ENCODE measurements at regions not wholly inside any gene's neighbourhood (a gene's known extent, or its start where the extent isn't known, plus 50 kb on each side); places are given as distances from the start of the nearest gene placed in this dataset.

DNA sequence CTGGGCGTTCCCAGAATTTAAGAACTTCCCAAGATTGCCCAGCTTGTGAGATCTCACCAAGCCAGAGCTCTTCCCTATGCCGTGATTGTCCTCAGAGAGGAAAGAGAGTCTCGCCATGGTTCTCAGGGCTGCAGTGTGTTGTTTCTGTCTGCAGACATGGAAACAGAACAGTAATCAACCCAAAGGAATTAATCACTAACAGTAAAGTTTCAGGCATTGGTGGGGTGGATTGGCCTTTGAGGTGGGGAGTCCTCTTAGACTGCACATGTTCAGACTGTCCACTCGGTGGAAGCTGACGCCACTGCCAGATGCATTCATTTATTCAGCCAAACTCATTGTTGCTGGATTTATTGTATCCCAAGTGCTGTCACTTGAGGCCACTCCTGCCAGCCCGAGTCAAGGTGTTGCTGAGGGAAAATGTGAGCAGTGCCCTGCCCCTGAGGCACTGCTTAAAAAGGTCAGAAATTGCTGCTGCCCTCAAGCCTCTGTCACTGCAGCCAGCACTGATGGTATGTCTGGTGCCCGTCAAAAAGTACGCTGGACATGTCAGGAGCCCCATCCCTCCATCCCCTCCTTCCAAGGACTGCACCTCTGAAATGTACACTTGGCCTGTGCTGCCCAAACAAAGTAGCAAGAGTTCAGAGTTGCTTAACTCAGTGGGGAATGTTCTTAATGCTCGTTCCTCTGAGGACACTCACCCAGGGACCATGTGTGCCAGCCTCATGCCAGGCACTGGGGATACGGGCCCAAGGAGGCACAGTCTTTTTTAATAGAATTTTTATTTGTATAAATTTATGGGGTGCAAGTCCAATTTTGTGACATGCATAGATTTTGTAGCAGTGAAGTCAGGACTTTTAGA, 201.0 kb downstream of the GLI2 start:
- no peak for DNase-seq (ENCODE audit: low spot score)

DNA sequence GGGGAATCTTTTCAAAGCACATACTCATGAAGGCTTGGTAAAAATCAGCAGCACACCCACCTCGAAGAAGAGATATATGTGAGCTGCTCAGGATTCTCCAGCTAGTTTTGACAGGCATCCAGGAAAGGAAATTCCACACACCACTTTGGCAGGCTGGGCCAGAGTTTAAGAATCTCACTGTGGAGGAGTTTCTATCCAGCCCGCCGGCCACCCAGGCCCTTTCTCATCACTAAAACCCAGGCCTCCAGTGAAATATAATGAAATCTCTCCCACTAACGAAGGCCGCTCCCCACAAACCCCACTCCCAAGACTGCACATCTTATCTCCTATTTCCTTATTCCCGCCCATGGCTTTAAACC, 202.0 kb downstream of the GLI2 start:
- DNase-seq (ENCODE audit: low spot score): no peak

DNA sequence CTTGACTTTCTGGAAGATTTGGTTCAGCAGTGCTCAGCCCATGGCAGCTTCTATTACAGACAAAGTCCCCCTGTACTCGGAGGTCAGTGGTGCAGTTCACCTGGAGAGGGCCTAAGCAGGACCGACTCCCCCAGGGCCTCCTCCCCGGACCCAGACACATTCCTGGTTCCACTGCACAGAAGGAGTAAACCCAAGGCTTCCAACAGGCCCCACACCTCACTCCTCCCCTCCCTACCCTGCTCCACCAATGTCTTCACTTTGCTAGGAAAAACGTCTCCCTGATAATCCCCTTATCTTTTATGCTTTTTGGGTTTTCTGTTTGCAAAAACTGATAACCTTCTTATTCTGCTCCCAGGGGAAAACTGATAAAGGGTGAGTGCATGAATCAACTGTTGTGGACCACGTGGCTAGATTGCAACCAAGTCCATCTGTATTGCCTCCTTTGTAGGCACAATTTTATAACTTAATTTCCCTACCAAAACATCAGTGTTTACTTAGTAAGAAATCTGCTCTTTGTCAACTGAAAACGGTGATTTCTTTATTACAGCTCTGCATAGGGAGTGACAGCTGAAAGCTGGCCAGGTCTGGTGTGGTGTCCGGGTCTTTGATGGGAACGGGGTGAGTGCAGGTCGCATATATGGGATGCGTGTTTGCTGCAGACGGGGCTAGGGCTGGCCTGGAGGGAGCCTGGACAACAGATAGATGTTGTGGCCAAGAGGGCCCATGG, 202.5 kb downstream of the GLI2 start:
- no peak for DNase-seq (ENCODE audit: low spot score)

DNA sequence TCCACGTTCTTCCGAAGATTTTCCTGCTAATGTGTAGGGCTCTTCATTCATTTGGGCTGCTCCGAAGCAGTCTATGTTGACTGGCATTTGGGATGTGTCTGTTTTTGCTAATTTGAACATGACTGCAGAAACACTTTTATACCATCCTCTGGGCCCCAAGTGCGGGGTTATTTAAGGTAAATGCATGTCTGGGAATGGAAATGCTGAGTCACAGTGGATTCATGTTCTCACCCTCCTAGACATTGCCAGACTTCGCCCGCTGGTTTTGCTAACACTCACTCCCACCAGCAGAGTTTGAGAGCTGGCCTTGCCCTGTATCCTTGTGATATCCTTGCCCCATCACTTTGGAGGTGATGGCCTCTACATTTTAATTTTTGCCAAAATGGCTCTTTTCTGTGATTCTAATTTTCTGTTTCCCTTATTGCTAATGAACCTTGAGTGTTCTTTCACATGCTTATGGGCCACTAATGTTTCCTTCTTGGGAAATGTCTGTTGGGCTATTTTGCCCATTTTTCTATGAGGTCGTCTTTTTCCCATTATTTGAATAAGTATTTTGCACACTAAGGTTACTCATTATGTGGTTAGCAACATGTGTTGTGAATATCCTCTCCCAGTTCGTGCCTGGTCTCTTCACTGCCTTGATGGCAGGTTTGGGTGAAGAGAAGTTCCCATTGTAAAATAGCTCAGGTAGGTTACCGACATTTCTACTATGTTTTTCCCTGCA, 204.1 kb downstream of the GLI2 start:
- peak; percentile 77 for DNase-seq (ENCODE audit: low spot score)

DNA sequence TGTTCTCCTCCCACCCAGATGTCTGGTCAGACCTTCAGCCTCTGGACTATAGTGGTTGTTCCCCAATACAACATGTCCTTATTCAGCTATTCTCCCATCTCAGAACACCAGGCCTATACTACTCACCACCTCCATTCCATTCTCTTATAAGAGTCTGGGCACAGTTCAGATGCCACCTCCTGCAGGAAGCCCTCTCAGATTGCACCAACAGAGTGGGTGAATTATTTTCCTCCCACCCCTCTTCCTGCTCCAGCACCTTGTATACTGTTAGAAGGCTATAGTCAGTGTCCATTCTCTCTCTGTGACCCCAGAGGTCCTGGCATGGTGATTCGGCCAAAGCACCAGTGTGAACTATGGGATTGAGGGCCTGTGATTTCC, 204.6 kb downstream of the GLI2 start:
- DNase-seq (ENCODE audit: low spot score): no peak

DNA sequence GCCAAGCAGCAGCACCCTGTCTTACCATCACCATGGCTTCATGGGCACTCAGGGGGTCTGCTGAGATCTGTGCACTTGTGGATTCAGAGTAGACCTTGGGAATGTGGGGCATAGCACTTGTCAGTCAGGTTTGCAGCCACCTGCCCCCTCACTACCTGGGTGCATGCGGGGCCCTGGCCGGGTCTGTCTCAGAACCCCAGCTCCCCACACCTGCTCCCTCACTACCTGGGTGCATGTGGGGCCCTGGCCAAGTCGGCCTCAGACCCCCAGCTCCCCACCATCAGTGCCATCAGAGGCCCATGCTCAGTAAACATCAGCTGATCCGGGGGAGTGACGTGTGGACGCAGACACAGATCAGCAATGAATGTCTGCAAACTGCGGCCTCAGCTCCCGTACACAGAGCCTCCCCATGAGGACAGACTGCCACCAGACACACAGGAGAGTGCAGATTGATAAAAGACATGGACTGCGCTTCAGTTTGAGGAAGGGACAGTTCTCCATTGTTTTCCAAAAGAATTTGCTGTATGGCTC, 205.1 kb downstream of the GLI2 start:
- no peak for DNase-seq (ENCODE audit: low spot score)

DNA sequence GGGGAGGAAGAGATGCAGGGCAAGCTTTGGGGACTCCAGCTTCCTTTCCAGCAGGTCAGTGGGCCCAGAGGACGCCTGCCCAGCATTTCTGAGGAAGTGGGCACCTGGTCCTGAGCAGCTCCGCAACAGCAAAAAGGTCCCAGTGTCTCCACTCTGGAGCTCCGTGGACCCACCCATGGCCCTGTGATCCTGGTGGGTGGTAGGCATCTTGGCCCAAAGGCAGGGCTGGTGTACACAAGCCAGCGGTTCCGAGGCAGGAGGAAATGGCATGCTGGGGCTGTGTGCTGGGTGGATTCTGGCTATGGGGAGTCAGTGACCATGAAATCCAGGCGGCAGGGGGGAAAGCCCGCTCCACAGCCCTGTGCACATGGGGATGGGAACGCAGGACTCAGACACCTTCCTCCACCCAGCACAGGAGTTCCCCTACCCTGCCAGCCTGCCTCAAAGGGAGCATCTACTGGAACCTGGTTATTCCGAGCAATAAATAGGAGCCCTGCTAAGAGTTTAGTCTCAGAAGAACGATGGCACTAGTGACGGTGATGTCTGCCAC, 206.0 kb downstream of the GLI2 start:
- no peak for DNase-seq (ENCODE audit: low spot score)

DNA sequence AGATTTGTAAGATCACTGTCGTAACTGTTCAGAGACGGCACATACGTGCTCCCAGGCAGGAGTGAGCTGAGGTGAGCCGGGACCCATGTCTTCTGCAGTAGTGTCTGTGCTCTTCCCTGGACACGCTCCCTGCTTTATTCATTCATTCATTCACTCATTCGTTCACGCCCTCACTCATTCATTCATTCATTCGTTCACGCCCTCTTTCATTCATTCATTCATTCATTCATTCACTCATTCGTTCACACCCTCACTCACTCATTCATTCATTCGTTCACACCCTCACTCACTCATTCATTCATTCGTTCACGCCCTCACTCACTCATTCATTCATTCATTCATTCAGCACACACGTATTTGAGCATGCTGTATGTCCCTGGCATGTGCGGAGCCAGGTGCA, 207.0 kb downstream of the GLI2 start:
- no peak for DNase-seq (ENCODE audit: low spot score)

DNA sequence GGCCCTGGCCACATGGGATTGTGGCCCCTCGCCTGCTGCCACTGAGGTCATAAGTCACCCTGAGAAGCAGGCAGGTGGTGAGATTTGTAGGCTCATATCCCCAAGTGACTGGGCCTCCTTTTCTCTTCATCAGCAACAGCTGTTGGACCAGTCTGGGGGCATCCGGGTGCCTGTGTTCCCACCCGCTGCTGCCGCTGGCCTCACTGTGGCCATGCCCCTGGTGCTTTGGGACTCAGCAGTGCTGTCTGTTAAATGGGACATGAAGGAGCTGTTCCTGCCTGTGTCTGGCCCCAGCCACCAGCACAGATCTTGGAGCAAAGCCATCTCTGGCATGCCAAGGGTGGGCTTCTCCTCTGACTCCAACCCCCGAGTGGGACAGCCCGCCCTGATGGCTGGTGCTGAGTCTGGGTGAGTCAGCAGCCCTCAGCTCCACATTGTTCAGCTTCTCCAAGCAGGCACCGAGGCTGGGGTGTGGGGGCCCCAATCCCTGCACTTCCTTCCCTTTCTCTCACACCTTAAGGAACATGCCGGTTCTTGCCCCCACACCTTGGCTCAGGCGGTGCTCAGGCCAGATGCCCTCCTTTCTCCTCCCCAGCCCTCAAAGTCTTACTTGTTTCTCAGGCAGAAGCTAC, 207.9 kb downstream of the GLI2 start:
- no peak for DNase-seq (ENCODE audit: low spot score)

DNA sequence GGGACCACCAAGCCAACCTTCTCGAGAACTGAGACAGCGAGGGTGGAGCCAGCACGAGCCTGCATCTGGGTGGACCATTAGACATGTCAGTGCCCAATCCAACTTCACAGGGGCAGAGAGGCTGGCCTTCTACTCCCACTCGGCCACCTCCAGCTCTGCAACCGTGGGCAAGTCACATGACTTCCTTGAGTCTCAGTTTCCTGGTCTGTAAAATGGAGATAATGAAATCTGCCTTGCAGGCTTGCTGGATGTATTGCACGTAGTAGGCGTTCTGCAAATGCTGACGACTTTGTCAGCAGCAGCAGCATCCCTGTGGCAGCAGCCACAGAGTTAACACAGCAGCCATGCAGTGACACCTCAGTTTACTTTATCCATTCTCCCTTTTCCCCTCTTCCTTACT, 208.9 kb downstream of the GLI2 start:
- no peak for DNase-seq (ENCODE audit: low spot score)

DNA sequence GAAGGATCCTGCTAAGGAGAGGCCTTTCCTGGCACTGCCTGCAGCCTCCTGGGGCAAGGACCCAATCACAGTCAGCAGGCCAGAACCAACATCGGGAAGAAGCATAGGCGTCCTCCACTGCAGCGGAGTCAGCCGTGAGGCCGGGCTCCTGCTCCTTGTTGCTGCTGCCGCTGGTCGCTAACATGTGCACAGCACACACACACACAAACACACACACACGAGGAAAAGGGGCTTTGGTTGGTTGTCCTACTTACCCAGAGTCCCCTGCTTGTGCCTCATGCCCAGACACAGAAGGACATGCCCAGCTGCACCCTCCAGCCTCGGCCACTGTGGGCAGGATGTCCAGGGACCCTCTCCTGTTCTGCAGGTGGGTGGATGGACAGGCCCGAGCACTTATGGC, 209.4 kb downstream of the GLI2 start:
- DNase-seq (ENCODE audit: low spot score): no peak

DNA sequence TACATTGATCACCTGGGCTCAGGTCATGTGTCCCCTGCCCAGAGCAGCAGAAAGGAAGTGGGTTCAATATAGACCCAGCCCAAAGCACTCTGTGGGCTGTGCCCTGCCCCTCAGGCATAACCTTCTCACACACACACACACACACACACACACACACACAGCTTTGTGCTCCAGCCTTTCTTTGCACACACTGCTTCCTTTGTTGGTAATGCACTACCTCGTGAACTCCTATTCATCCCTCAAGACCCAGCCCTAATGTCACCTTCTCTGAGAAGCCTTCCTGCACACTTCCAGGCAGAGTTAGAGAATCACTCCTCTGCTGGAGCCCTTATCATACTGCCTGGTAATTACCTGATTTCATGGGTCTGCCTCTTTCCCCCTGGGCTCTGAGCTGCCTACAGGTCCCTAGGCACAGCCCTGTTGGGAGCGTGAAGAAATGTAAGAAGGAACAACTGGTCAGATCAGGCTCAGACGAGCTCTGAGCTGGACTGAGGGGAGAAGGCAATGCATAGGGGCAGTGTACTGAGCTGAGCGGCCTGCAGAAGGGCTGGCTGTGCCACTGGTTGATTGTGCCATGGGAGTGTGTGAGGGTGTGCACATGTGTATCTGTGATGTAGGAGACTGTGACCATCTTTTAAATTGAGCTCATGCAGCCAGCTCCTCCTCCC, 210.3 kb downstream of the GLI2 start:
- no peak for DNase-seq (ENCODE audit: low spot score)

DNA sequence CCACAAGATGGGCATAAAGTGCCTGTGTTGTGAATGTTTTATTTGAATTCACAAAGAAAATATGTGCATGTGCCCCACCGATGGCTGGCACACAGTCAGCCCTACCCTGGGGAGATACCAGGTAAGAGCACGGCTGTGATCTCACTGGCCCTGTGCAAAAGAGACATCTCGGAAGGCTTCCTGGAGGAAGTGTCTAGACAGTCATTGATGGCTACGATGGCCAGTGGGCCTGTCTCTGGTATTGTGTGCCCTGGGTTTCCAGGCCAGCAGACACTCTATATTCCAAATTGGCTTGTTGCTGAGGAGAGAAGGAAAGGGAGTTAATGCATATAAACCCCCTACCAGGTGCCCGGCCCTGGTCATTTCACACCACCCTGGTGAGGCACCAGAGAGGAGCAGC, 211.7 kb downstream of the GLI2 start:
- no peak for DNase-seq (ENCODE audit: low spot score)

DNA sequence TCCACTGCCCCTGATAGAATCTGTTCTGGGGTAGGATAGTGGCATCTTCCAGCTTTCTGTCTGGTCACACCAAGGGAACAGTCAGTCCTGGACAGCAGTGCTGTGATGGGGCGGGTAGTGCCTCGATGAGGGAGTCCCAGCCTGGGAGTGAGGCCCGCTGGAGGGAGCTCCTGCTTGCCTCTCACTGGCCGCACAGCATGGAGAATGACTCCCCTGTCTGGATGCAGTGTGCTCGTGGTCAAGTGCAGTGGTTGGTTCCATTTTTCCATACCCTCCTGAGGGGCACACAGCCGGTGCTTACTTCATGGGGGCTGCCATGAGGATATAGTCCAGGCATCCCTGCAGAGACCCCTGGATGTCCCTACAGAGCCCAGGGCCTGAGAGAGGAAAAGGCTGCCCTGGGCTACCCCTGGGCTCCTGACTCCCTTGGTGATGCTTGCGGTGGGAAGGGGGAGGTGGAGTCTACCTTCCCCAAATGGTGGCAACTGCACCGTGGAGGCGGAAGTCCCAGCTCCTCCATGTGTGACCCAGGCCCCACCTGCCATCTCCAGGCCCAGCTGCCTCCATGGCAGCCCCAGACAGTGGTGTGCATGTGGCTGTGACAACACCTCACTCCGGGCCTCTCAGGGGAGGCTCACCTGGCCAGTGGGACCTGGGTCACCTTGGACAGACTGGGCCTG, 212.5 kb downstream of the GLI2 start:
- DNase-seq (ENCODE audit: low spot score): no peak

DNA sequence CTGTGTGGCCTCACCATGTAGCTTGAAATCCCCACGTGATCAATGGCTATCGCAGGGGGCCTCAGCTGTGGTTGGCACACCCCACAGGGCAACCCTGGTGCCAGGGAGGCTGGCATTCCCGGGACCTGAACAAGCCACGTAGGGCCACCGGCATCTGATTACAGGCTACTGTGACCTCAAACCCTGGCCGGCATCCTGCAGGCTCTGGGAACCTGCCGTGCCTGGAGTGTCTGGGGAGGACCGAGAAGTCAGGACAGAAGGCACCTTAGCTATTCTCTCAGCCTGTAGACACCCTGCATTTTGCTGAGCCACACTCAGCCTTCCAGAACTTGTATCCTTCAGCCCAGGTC, 213.0 kb downstream of the GLI2 start:
- DNase-seq (ENCODE audit: low spot score): no peak

DNA sequence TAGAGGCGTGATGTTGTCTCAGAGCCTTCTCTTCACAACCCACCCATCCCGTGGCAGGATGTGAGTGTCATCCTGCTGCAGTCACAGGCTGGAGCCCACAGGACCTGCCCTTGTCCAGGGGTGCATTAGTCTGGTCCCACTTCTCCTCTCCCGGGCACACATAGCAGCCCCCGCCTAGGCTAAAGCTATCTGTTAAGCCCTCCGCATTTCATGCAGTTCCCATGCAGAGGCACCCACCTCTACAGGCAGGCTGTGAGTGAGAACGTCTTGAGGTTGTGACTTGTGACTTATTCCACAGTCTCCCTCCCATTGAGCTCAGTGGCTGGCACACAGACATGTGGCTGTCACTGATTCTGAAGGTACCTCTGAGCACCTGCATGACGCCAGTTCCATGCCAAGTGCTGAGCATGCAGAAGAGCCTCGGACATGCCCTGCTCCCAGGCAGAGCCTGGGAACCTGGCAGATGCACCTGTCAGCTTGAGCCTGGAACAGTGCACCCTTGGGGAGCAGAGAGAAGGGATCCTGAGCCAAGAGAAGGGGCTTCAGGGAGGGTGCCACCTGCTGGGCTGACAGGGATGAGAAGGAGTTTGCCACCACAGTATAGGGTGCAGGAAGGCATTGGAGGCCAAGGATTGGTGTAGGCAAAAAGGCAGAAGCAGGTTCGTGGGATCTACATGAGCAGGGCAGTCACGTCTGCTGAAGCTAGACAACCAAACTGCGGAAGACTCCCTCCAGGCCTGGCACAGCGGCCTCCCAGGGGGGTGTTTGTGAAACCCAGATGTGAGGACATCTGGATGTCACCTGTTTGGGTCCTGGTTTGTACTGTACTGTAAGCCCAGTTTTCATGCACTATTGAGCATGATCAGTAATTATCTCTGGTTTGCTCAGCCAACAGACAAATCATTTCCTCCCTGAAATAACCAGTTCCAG, 213.6 kb downstream of the GLI2 start:
- no peak for DNase-seq (ENCODE audit: low spot score)

DNA sequence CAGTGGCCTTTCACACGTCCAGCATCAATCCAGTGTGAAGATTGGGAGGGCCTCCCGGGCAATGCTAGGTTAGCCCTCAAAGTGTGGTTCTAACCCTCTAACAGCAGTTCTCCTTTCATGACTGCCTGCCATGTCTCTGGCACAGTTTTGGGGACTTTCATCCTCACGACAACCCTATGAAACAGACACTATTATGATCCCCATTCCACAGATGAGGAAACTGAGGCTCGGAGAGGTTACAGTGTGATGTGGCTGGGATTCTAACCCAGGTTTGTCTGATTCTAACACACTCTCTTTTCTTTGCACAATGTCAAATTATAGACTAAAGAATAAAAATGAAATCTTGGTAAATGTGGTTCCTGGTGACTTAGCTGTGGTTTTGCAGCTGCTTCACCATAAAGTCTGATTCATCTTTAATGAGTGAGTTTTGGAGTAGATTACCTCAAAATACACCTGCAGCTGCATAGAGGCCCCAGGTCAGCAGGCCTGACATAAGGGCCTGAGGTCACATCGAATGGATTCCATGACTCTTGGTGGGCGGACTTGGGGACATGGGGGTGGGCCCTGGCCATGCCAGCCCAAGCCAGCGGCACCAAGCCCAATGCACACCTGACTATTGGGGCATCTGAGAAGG, 214.4 kb downstream of the GLI2 start:
- no peak for DNase-seq (ENCODE audit: low spot score)

DNA sequence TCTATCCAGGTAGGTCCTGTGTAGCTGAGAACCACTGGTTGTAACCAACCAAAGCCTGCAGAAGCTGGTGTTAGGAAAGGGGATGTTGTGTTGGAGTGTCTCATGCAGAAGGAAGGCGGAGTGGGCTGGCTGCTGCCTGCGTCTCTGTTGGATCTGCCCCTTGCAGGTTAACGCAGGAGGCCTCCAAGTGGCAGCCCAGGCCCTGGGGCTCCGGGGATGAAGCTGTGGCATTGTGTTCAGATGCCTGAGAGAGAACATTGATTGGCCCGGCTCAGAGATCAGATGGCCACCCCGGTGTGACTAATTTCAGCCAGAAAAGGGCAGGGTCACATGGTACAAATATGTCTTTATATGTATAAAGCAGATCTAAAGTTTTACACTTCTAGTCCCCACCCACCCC, 216.0 kb downstream of the GLI2 start:
- DNase-seq (ENCODE audit: low spot score): no peak

DNA sequence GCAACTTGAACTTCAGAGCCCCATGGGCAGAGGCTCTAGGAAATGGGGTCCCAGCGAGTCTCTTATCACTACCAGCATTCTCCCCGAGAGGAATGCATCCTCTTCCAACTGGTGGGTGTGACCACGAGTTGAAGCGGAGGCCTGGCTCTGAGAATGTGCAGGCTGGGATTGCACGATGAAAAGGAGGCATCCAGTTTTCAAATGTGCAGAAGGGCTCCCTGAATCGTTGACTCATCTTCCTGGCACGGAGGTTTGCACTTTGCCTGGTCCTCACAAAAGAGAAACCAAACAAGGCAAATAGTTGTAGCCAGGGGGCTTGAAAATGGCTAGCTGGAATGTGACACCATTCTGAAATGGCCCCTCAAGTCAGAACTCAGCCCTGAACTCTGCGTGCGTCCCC, 216.7 kb downstream of the GLI2 start:
- no peak for DNase-seq (ENCODE audit: low spot score)
